HCT116 (cell line): ENCODE measurements at regions not wholly inside any gene's neighbourhood (a gene's known extent, or its start where the extent isn't known, plus 50 kb on each side); places are given as distances from the start of the nearest gene placed in this dataset.

Experiments
- ATAC-seq: fragments of 200-7000 bp; cut with Tn5 transposase; 2 replicates; pipeline ENCODE4 v1.9.1; 2020; ENCODE audit warnings: mild to moderate bottlenecking, moderate library complexity
- BruUV-seq: library from RNA; stranded (reverse); fragments of 400-500 nt; replicated peaks from 2 replicates; lab custom pipeline; 2021; lab: Mats Ljungman, UMichigan
- CTCF ChIA-PET: fragments of 300-600 bp; sonication (Branson Sonifier 250); formaldehyde crosslinking; loops from one replicate; lab custom pipeline; 2021; ENCODE audit warnings: antibody characterized with exemption; lab: Charles Lee
- POLR2A ChIA-PET: fragments of 300-600, 350-600 bp; sonication (Branson Sonifier 250); formaldehyde crosslinking; loops from one replicate; lab custom pipeline; 2021; ENCODE audit warnings: antibody characterized with exemption; lab: Charles Lee
- RAD21 ChIA-PET, 2 experiments: fragments of 300-600 bp; sonication (Branson Sonifier 250); formaldehyde crosslinking; loops; one replicate each; lab custom pipeline; 2023; ENCODE audit warnings: low total read pairs in 2 of 2; ENCODE audit not compliant: uncharacterized antibody in 2 of 2, unreplicated experiment in 2 of 2, low non-redundant PET in 1 of 2; lab: Charles Lee
- DNase-seq: peaks from one replicate; pipeline ENCODE4 v3.0.0-alpha.2; 2010; ENCODE audit warnings: low read depth, low spot score
- H2AFZ ChIP-seq: fragments of 200-600 bp; shearing (Covaris generic), sonication (generic); 2 replicates; pipeline ENCODE4 v1.6.1; 2017; ENCODE audit warnings: low read depth, mixed run types, mixed read lengths, antibody characterized with exemption, low read length; ENCODE audit not compliant: poor library complexity, severe bottlenecking
- H3K27ac ChIP-seq: 2 replicates; pipeline ENCODE4 v1.5.1; 2012; ENCODE audit warnings: low read depth, low read length
- H3K27me3 ChIP-seq: fragments of 200-600 bp; sonication (generic); 2 replicates; pipeline ENCODE4 v1.6.1; 2016; ENCODE audit warnings: mixed run types, low read length, mixed read lengths; ENCODE audit not compliant: insufficient read depth
- H3K36me3 ChIP-seq, 2 experiments: fragments of 200-500 bp in 1 of 2; fragments of 200-600 bp in 1 of 2; sonication (Bioruptor generic) in 1 of 2; sonication (generic) in 1 of 2; 2 replicates each; pipeline versions ENCODE4 v1.5.1 to v1.6.1; 2014 to 2016; ENCODE audit warnings: low read length in 2 of 2, inconsistent platforms in 1 of 2, mixed read lengths in 1 of 2, mixed run types in 1 of 2; ENCODE audit not compliant: insufficient read depth in 2 of 2, control insufficient read depth in 1 of 2
- H3K4me1 ChIP-seq, 2 experiments: fragments of 200-600 bp in 1 of 2; sonication (generic) in 1 of 2; 2 replicates each; pipeline versions ENCODE4 v1.5.1 to v1.6.1; 2012 to 2017; ENCODE audit warnings: low read length in 2 of 2, inconsistent platforms in 1 of 2, mild to moderate bottlenecking in 1 of 2, mixed read lengths in 1 of 2, mixed run types in 1 of 2, moderate library complexity in 1 of 2; ENCODE audit not compliant: insufficient read depth in 2 of 2, control insufficient read depth in 1 of 2
- H3K4me2 ChIP-seq: fragments of 200-600 bp; sonication (generic); 2 replicates; pipeline ENCODE4 v1.6.1; 2017; ENCODE audit warnings: mixed run types, low read length, mixed read lengths
- H3K4me3 ChIP-seq, 2 experiments: fragments of 200-600 bp in 1 of 2; sonication (generic) in 1 of 2; replicated peaks in 1 of 2; 2 replicates each; pipeline ENCODE4 v1.5.1; 2011 to 2016; ENCODE audit warnings: low read length in 2 of 2, control low read depth in 1 of 2, low read depth in 1 of 2, mild to moderate bottlenecking in 1 of 2, mixed read lengths in 1 of 2, mixed run types in 1 of 2
- H3K79me2 ChIP-seq: fragments of 200-600 bp; sonication (generic); 2 replicates; pipeline ENCODE4 v1.6.1; 2017; ENCODE audit warnings: mild to moderate bottlenecking, mixed run types, low read length, moderate library complexity, mixed read lengths; ENCODE audit not compliant: insufficient read depth
- H3K9ac ChIP-seq: fragments of 200-600 bp; sonication (generic); 2 replicates; pipeline ENCODE4 v1.6.1; 2016; ENCODE audit warnings: low read length, mixed read lengths
- H3K9me2 ChIP-seq: fragments of 200-600 bp; sonication (generic), shearing (Covaris generic); 2 replicates; pipeline ENCODE4 v1.6.1; 2017; ENCODE audit warnings: mixed run types, mild to moderate bottlenecking, moderate library complexity; ENCODE audit not compliant: insufficient read depth
- H3K9me3 ChIP-seq, 2 experiments: fragments of 200-500 bp in 1 of 2; fragments of 200-600 bp in 1 of 2; sonication (Bioruptor generic) in 1 of 2; sonication (generic) in 1 of 2; 2 replicates each; pipeline ENCODE4 v1.6.1; 2014 to 2017; ENCODE audit warnings: low read length in 2 of 2, mixed read lengths in 2 of 2, inconsistent platforms in 1 of 2, low read depth in 1 of 2, mild to moderate bottlenecking in 1 of 2, mixed run types in 1 of 2, moderate library complexity in 1 of 2; ENCODE audit not compliant: control insufficient read depth in 1 of 2, insufficient read depth in 1 of 2
- H4K20me1 ChIP-seq: fragments of 200-600 bp; sonication (generic), shearing (Covaris generic); 2 replicates; pipeline ENCODE4 v1.6.1; 2017; ENCODE audit warnings: mixed run types, mild to moderate bottlenecking, moderate library complexity; ENCODE audit not compliant: insufficient read depth
- CTCF ChIP-seq, 3 experiments: fragments of 200-600 bp in 1 of 3; sonication (generic) in 1 of 3; IDR thresholded peaks in 2 of 3; conservative IDR thresholded peaks in 1 of 3; 2 replicates each; pipeline ENCODE4 v1.5.1; 2012 to 2017; ENCODE audit warnings: low read depth in 2 of 3, low read length in 2 of 3, antibody characterized with exemption in 1 of 3, borderline replicate concordance in 1 of 3, control low read depth in 1 of 3, mild to moderate bottlenecking in 1 of 3, mixed read lengths in 1 of 3, mixed run types in 1 of 3, moderate library complexity in 1 of 3; ENCODE audit not compliant: insufficient read depth in 1 of 3
- EZH2 ChIP-seq: fragments of 200-600 bp; sonication (generic); IDR thresholded peaks from 2 replicates; pipeline ENCODE4 v1.6.1; 2017; ENCODE audit warnings: antibody characterized with exemption, mixed run types
- POLR2A ChIP-seq: IDR thresholded peaks from 2 replicates; pipeline ENCODE4 v1.7.0; 2011; ENCODE audit warnings: borderline replicate concordance; ENCODE audit not compliant: insufficient read depth, insufficient read length; ENCODE audit errors: extremely low read depth
- POLR2AphosphoS5 ChIP-seq: IDR thresholded peaks from 2 replicates; pipeline ENCODE4 v1.6.1; 2011; ENCODE audit warnings: mild to moderate bottlenecking, low read depth, low read length, moderate library complexity
- RAD21 ChIP-seq: IDR thresholded peaks from 2 replicates; pipeline ENCODE4 v1.6.1; 2012; ENCODE audit warnings: low read depth, mild to moderate bottlenecking
- SP1 ChIP-seq: IDR thresholded peaks from 2 replicates; pipeline ENCODE4 v1.6.1; 2012; ENCODE audit warnings: low read depth
- TCF7L2 ChIP-seq: IDR thresholded peaks from 2 replicates; pipeline ENCODE4 v1.7.0; 2011; ENCODE audit warnings: borderline replicate concordance, inconsistent platforms; ENCODE audit not compliant: insufficient read depth, insufficient read length; ENCODE audit errors: extremely low read depth
- intact Hi-C: fragments of 100-400 bp; cut with micrococcal nuclease; formaldehyde crosslinking; loops from 2 replicates; pipeline ENCODE4 v1.10.0; 2022
- TF ChIP-seq, protein P1 (sequence below): IDR thresholded peaks from 2 replicates; pipeline ENCODE4 v1.6.1; 2011; ENCODE audit warnings: mild to moderate bottlenecking, low read length, moderate library complexity; ENCODE audit not compliant: insufficient replicate concordance; ENCODE audit errors: extremely low read depth
- TF ChIP-seq, protein P2 (sequence below): IDR thresholded peaks from 2 replicates; pipeline ENCODE4 v1.6.1; 2012

- no peak overlapping the region for H2AFZ ChIP-seq
- H3K9me2 ChIP-seq = no peaks in the 10 kb centered on the region
- RAD21 ChIA-PET = no interaction called here
- POLR2A ChIA-PET = interaction anchor here (0.7 kb wide), 1 partner anchor 60 kb away, joined by 3 read pairs; no protein-coding TSS in a partner anchor
- H3K4me3 ChIP-seq = no peak overlapping the region
- no peak overlapping the region for H3K27ac ChIP-seq
- BruUV-seq = no TSS peak
- H3K36me3 ChIP-seq = no peaks in the 10 kb centered on the region; a peak in 1 of 4 replicates
- CTCF ChIA-PET = interaction anchor here (0.7 to 1.9 kb wide), 4 partner anchors 81 to 227 kb away, joined by 3 to 9 read pairs (median 6); no protein-coding TSS in a partner anchor
- peaks cover 22% of the 10 kb centered on the region for H3K79me2 ChIP-seq
- H3K9ac ChIP-seq = no peak overlapping the region
- intact Hi-C loops = loop anchor here (1.0 to 5.0 kb wide), 3 partner anchors 64 to 92 kb away; no protein-coding TSS in a partner anchor
- peaks cover 7 to 12% of the 10 kb centered on the region in 2 experiments; a peak in 3 of 4 replicates for H3K9me3 ChIP-seq
- H4K20me1 ChIP-seq = no peaks in the 10 kb centered on the region
- TF ChIP-seq, protein P1, sequence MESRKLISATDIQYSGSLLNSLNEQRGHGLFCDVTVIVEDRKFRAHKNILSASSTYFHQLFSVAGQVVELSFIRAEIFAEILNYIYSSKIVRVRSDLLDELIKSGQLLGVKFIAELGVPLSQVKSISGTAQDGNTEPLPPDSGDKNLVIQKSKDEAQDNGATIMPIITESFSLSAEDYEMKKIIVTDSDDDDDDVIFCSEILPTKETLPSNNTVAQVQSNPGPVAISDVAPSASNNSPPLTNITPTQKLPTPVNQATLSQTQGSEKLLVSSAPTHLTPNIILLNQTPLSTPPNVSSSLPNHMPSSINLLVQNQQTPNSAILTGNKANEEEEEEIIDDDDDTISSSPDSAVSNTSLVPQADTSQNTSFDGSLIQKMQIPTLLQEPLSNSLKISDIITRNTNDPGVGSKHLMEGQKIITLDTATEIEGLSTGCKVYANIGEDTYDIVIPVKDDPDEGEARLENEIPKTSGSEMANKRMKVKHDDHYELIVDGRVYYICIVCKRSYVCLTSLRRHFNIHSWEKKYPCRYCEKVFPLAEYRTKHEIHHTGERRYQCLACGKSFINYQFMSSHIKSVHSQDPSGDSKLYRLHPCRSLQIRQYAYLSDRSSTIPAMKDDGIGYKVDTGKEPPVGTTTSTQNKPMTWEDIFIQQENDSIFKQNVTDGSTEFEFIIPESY = no peak
- TF ChIP-seq SP1 (no peak), RAD21 (peak; percentile 77), EZH2 (no peak), POLR2AphosphoS5 (no peak), CTCF (IDR thresholded peaks at IDR 0.05 in 2 of 3, conservative IDR thresholded peaks at IDR 0.05 in 1 of 3; ENCODE audit: borderline replicate concordance in 1 of 3, insufficient read depth in 1 of 3, low read depth in 2 of 3, low read length in 2 of 3) (peak; percentile 49 to 76 (median 70); a peak in 5 of 6 replicates), TCF7L2 (no peak), POLR2A (no peak)
- TF ChIP-seq, protein P2, sequence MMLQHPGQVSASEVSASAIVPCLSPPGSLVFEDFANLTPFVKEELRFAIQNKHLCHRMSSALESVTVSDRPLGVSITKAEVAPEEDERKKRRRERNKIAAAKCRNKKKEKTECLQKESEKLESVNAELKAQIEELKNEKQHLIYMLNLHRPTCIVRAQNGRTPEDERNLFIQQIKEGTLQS = no peak
- ATAC-seq (peak; percentile 98), DNase-seq (peak; percentile 43)
- no peak overlapping the region for H3K4me2 ChIP-seq
- H3K27me3 ChIP-seq = no peaks in the 10 kb centered on the region
- H3K4me1 ChIP-seq = no peaks in the 10 kb centered on the region
Observed at GRCh38 chr9:130770679-130771442, 64.2 kb upstream of the ABL1 start.
